ENCODE measurements at regions not wholly inside any gene's neighbourhood (a gene's known extent, or its start where the extent isn't known, plus 50 kb on each side); places are given as distances from the start of the nearest gene placed in this dataset.

DNA sequence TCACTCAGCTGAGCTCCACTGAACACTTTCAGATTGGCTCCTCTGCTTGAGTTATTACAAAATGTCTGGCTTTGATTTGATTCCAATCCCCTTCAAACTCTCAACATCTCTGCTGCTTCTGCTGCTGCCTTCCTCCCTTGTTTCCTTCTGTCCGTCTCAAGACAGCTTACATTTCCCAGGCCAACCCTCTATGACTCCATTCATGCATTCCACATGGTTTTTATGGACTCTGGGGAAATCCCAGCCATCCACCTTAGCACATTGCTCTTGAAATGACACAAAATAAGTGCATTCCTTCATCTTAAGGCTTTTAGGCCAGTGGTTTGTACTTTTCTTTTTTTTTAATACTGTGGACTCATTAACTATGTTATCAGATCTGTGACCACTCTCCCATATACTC, 68.5 kb upstream of the TMEM164 start:
- DNase-seq = no peak

DNA sequence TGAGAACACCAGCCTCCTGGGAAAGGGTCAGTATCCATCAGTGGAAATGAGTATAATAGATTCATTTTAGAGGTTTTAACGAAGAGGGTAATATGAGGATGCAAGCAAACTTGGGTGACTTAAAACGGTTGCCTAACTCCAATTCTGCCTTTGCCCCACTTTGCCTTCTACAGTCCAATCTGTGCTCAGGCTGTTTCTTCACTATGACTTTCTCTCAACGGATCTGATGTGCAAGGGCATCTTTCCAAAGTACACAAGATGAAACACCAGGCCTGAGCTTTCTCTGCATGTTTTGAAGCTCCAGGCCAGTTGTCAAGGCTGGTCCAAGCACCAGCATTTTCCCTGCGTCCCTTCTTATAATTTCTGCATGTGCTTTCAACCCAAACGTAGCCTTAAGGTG, 68.0 kb upstream of the TMEM164 start:
- no peak for DNase-seq

DNA sequence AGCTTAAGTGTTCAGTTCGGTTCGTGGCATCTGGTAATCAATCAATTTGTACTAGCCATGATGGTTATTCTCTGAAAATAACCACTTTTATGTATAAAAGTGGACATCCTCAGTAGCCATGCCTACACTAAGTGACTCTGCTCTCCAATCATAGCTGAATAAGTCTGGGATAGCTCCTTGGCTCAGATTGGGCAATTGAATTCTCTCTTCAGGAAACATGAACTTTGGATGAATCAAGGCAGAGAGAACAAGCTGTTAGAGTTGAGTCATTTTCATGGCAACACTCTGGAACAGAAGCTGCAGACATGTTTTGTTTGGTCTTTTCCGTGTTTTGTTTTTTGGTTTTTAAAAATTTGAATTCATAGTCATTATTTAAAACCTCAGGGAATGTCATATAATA, 66.8 kb upstream of the TMEM164 start:
- no peak for DNase-seq

DNA sequence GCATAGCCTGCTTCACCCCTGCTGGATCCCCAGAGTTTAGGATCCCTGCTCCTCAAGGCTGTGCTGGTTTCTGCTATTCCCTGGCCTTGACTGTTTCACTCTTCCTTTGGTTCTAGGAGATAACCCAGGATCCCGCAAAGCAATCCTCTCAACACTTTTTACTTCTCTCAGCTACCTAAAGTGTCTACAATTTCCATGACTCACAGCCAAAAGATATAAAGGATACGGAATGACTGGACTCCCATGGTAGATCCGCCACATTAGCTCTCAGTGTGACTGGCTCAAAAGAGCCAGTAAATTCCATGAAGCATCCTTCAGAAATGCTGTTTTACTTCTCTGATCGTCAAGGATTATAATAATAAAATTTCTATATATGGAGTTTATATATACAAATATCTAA, 66.3 kb upstream of the TMEM164 start:
- DNase-seq = no peak

DNA sequence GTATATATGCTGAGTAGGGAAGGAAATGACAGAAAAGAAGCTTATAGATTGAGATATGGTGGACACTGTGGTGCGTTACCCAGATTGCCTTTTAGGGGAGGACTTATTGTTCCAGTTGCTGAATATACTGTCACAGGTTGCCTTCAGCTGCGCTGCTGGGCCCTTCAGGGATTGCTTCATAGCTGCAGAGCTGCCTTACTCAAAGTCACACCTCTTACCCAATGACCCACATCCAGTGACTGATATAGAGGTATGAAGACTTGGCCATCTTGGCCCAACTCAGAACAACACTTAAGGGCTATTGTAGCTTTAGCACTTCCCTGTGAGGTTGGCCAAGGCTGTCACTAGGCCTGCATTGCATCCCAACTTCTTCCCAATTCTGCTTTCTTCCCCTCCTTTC, 63.4 kb upstream of the TMEM164 start:
- DNase-seq = no peak

DNA sequence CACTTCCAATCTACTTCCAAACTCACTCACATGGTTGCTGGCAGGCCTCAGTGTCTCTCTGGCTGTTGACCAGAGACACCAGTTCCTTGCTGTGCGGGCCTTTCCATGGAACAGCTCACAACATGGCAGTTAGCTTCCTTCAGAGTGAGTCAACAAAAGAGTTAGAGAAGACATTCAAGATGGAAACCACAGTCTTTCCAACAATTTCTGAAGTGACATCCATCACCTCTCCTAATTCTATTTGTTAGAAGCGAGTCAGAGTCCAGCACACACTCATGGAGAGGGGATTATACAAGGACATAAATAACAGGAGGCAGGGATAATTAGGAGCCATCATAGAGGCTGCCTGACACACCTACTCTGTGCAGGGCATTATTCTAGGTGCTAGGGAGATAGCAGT, 62.5 kb upstream of the TMEM164 start:
- DNase-seq = no peak

DNA sequence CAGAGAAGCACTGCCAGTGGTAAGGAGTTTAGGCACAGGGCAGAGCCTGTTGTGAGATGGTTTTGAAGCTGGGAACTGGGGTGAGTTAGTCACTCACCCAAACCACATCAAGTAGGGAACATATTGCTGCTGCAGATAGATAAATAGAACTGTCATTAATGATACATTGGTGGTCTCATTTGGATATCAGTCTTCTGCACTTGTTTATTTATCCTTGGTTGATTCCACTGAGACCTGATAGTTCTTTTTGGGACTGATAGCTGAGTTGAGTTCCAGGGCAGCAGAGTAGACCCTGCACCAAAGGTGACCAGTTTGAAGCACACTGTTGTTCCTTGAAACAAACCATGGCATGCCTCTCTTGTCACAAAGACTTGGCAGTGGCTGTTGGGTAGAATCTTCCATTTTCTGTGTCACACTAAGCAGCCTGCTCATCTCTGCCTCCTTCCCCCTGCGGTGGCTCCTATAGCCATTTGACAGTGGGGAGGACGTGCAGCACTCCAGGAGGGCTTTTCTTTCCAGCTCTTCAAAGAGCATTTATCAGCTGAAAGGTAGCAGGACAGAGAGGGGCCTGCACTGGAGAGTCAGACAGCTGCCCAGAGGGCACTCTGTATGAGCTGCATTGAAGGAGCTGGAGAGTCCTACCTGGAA, 59.7 kb upstream of the TMEM164 start:
- no peak for DNase-seq

DNA sequence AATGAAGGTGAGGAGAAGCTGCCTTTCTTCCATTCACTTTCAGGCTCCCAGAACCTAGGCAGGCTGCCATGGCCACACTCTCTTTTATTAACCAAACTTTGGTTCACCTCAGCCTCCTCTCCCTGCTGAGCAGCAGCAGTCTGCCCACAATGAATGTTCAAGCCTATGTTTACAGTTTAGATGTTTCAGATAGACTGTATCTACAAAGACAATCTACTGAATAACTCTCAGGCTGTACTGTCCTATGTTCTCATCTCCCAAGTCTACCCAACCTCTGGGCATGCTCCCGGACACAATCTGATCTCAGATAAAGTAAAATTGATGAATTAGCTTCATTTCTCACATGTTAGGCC, 59.2 kb upstream of the TMEM164 start:
- DNase-seq = no peak

DNA sequence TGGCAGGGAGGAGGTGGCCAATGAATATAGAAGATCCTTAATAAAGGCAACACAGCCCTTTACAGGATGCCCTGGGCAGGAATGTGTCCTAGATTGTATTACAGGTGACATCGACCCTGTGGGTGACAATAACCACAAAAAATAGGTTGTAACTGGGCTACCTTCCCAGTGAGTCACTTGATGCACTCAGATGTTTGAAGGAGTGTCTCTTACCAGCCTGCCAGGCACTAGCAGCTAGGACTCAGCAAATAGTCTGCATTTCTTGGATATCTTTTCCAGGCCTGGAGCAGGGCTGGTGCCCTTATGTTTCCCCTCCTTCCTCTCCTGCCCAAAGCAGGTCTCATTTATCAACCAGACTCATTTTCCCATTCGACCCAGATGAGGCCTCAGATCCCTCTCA, 50.9 kb upstream of the TMEM164 start:
- DNase-seq = no peak

DNA sequence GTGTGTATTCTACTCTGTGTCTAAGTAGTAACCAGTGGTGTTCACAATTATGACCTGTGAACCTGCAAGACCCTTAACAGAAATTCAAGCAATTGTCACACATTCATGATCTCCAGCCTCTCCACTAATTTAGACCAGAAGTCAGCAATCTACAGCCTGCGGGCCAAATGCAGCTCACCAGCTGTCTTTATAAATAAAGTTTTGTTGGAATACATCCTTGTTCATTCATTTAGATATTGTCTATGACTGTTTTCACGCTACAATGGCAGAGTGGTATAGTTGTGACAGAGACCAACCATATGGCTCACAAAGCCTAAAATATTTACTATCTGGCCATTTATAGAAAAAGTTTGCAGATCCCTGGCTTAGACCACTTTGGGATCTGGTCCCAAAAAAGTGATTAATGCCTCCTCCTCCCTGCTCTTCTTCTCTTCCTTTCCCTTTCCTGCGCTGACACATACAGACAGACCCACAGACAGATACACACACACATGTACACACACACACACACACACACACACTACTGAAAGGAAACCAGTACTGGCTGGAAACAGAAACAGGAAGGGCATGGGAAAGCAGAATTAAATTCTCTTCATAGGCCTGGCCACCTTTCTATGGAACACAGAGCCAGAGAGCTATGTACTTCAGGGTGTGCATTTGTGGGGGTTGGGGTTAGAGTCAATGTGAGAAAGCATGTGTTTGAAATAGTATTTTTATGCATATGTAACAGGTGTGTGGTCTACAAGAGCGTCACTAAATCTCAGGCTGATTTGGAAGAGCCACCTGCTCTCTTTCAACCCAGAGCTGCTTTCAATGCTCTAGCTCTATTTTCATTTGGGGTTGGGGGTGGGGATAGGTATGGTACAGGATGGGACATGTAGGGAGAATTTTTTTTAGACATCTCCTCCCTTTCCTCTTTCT, 49.7 kb upstream of the TMEM164 start:
- no peak for DNase-seq
